OCI-M1 (cell line): ENCODE measurements at regions not wholly inside any gene's neighbourhood (a gene's known extent, or its start where the extent isn't known, plus 50 kb on each side); places are given as distances from the start of the nearest gene placed in this dataset.

ENCODE experiments used
- DNase-seq: peaks from one replicate; lab custom pipeline; 2025; lab: John Stamatoyannopoulos, UW

DNA sequence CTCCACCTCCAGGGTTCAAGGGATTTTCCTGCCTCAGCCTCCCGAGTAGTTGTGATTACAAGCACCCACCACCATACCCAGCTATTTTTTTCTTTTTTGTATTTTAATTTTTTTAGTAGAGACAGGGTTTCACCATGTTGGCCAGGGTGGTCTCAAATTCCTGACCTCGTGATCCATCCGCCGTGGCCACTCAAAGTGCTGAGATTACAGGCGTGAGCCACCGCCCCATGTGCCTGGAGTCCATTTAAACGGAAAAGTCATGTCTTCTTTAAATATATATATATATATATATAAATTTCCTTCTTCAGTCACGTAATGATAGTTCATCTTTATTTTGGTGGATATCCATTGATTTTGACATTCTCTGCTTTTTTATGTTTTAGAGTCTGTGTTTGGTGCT, 264.0 kb upstream of the PITX2 start:
- DNase-seq: no peak

- no peak for DNase-seq
Measured at GRCh38 chr4:110897784-110898183, 274.9 kb upstream of the PITX2 start.

GRCh38 chr4:110898290-110898689, 275.4 kb upstream of the PITX2 start:
- peak; percentile 50 for DNase-seq

- DNase-seq: no peak
Measured at GRCh38 chr4:110900213-110900769, 277.4 kb upstream of the PITX2 start.

GRCh38 chr4:110902500-110902899, 279.6 kb upstream of the PITX2 start:
- no peak for DNase-seq

DNA sequence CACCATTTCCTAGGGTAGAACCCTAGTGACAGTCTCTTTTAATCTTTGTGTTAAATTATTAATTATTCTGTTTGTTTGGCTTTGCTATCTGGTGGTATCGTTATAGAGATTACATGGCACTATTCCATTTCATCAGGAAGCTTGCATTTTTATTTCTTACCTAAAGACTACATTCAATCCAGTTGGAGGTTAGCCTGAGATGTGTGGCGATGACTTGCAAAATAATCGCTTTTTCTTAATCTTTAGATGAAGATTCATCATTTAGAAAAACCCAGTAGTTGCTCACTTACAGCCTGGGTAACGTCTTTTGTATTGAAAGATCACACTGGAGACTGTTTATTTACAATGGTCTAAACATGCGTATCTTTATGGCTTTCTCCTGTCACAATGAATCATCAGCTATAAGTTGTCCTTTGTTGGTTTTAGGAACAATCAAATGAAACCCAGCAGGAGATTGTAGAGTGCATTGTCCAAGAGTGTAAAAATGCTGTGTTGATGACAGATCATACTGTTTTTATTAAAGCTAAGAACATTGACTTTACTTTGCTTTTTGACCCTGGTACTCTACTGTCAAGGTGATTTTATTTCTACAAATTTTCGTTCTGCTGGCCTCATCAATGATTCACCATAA, 281.7 kb upstream of the PITX2 start:
- DNase-seq: no peak

- DNase-seq: no peak
Measured at GRCh38 chr4:110905367-110905766, 282.5 kb upstream of the PITX2 start.

DNA sequence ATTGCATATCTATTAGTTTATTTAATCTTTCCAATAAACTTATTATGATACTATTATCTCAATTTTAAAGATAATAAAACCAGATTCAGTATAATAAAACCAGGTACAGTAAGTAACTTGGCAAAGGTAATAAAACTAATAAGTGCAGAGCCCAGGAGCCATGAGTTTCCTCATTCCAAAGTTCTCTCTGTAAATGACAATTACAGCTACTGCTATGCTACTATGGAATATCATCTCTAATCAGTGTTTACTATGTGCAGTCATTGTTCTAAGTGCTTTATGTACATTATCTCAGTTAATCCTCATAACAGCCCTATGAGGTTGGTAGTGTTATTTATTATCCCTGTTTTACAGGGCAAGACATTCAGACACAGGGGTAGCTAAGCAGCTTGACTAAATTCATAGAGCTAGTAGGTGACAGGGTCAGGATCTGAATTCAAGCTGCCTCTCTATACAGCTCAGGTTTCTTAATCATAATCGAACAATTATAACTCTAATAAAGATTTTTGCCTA, 285.0 kb upstream of the PITX2 start:
- DNase-seq: no peak

GRCh38 chr4:110914791-110915190, 291.9 kb upstream of the PITX2 start:
- DNase-seq: no peak

- no peak for DNase-seq
Measured at GRCh38 chr4:110915301-110915700, 292.4 kb upstream of the PITX2 start.

GRCh38 chr4:110916505-110916904, 293.6 kb upstream of the PITX2 start:
- no peak for DNase-seq

- no peak for DNase-seq
Measured at GRCh38 chr4:110917835-110918234, 295.0 kb upstream of the PITX2 start.

GRCh38 chr4:110920990-110921389, 298.1 kb upstream of the PITX2 start:
- DNase-seq: no peak

- DNase-seq: no peak
Measured at GRCh38 chr4:110924761-110925160, 301.9 kb upstream of the PITX2 start.

GRCh38 chr4:110926841-110927400, 304.0 kb upstream of the PITX2 start:
- DNase-seq: peak; percentile 11

- no peak for DNase-seq
Measured at GRCh38 chr4:110933341-110933740, 310.5 kb upstream of the PITX2 start.

DNA sequence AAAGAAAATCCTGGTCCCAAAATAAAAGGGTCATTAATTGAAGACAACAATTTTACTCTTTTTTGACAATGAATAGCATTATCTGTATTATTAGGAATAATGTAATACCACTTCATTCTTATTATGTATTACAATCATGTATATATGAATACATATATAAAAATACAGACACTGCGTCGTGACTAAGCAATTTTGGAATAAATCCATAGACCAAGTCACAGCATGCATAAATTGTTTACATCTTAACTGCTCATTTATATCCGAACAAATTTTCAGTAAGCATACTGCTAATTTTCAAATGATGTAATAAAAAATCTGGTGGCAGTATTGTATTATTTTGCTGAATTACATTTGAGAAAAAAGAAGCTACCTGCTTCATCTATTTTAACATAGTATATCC, 321.6 kb upstream of the PITX2 start:
- no peak for DNase-seq

DNA sequence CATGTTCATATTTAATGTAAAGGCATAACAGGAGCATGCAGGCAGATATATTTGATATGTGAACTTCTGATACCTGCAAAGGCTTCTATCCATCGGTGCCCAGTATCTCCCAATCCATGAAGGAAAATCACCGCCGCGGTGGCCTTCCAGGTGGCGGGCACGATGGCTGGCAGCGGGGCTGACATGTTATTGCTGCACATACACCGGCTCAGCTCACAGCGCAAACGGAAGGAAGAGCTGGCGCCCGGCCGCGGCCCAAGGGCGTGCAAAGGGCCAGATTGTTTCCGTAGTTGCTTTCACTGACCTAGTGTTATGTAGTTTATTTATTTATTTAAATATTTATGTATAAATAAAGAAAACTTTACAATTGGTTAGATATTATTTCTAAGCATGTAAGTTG, 322.7 kb upstream of the PITX2 start:
- no peak for DNase-seq

DNA sequence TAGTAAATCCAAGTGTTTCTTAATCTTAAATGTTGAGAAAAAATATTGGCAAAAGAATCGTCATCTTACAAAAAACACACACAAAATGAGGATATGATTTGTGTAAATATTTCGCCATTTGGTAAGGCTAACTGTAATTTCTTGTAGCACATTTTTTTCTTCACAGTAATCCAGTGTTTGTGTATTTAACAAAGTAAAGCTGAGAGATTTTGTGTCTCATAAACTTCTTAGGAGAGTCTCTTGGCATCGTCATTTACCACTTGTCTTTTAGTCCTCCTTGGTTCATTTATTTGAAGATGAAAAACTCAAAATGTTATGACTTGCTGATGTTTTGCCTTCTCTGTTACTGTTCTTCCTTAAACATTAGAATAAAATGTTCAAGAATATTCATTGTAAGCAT, 326.7 kb upstream of the PITX2 start:
- no peak for DNase-seq

DNA sequence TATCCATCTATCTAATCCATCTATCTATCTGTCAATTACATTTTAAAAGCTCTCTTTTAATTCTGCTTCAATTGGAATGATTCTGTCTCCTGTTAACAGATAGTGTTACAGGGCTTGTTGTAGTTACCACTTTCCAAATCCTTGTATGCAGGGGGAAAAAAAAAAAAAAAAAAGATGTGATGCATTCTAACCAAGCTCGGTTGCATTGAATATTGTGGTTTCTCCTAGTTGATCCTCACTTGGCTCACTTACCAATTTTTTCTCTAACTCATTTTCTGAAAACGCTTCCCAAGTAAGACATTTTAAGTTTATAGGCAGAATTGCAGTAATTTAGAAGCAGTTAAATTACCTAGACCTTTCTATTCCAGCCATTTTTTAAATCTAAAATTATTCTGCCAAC, 327.9 kb upstream of the PITX2 start:
- DNase-seq: no peak

- DNase-seq: no peak
Measured at GRCh38 chr4:110953191-110953590, 330.3 kb upstream of the PITX2 start.

DNA sequence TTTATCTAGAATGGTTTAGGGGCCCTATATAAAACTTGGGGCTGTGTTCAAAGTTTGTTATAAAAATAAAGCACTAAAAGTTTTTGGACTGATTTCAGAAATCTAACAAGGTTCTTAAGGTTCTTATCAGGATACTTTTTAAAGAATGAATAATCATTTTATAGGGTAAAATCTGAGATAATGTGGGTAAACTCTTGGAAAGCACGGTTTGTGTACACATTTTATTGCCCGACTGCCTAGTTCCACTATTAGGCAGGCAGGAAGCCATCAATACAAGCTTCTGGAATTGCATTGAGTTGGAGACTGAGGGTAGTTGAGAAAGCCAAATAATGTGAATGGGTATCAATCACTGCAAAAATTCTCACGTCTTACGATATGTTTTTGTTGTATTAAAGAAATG, 331.0 kb upstream of the PITX2 start:
- no peak for DNase-seq

GRCh38 chr4:110955748-110956147, 332.9 kb upstream of the PITX2 start:
- no peak for DNase-seq
